Upper lobe of right lung (tissue), 1 donor: ENCODE measurements at regions not wholly inside any gene's neighbourhood (a gene's known extent, or its start where the extent isn't known, plus 50 kb on each side); places are given as distances from the start of the nearest gene placed in this dataset.

Experiments
- ATAC-seq: fragments of 200-7000 bp; cut with Tn5 transposase; one replicate; pipeline ENCODE4 v1.9.1; 2020; ENCODE audit warnings: mild to moderate bottlenecking, moderate library complexity
- DNase-seq: peaks from one replicate; pipeline ENCODE4 v3.0.0-alpha.2; 2020
- H3K27ac ChIP-seq: fragments of 200-600 bp; one replicate; pipeline ENCODE4 v1.8.0; 2022
- H3K27me3 ChIP-seq: fragments of 200-600 bp; one replicate; pipeline ENCODE4 v1.8.0; 2022; ENCODE audit warnings: mild to moderate bottlenecking
- H3K36me3 ChIP-seq: fragments of 200-600 bp; one replicate; pipeline ENCODE4 v1.8.0; 2022
- H3K4me1 ChIP-seq: fragments of 200-600 bp; one replicate; pipeline ENCODE4 v1.8.0; 2022
- H3K4me3 ChIP-seq: fragments of 200-600 bp; one replicate; pipeline ENCODE4 v1.8.0; 2022; ENCODE audit warnings: mild to moderate bottlenecking
- H3K9me3 ChIP-seq: fragments of 200-600 bp; one replicate; pipeline ENCODE4 v1.8.0; 2022
- CTCF ChIP-seq: fragments of 200-600 bp; IDR thresholded peaks from one replicate; pipeline ENCODE4 v1.8.0; 2022; ENCODE audit warnings: antibody characterized with exemption
- intact Hi-C: fragments of 100-400 bp; cut with DNase I; formaldehyde crosslinking; loops from one replicate; pipeline ENCODE4 v1.11.0; 2022
- donor health status: DM: no; HTN: yes; CAD: no; lungs with severe emphysema.

DNA sequence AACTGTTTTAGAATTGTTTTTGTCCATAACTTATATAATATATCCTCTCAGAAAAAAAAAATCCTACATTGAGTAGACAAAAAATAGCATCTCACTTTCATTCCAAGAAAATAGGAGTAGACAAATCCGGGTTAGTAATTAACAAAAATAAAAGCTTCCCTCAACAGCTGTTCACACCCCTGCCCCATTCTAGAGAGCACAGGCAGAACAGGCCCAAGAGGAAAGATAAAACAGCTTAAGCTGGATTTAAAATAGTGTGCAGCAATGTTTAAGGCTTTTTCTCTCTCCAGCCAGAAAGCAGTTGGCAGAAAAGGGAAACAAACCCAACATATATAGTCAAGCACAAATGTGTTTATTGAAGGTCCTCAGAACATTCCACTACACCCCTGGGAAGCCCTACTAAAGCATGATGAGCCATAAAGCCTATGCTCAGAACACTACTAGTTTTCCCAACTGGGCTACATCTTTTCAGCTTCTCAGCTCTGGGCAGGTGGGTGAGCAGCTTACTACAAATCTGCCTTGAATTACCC lies 189.9 kb downstream of the MTERF1 start:
- ATAC-seq (no peak), DNase-seq (no peak)
- Histone ChIP-seq H3K4me1 (no peaks in the 10 kb centered on the region), H3K9me3 (no peaks in the 10 kb centered on the region), H3K27me3 (no peaks in the 10 kb centered on the region), H3K27ac (no peak overlapping the region), H3K36me3 (no peaks in the 10 kb centered on the region), H3K4me3 (no peak overlapping the region)
- intact Hi-C loops: no loop called here
- TF ChIP-seq CTCF: no peak

- ATAC-seq (no peak), DNase-seq (no peak)
- Histone ChIP-seq H3K4me1 (no peaks in the 10 kb centered on the region), H3K36me3 (no peaks in the 10 kb centered on the region), H3K27ac (no peak overlapping the region), H3K4me3 (no peak overlapping the region), H3K27me3 (no peaks in the 10 kb centered on the region), H3K9me3 (no peaks in the 10 kb centered on the region)
- intact Hi-C loops: no loop called here
- no peak for TF ChIP-seq CTCF
Observed at GRCh38 chr7:91691865-91692264, 188.6 kb downstream of the MTERF1 start.

GRCh38 chr7:91692800-91693199 lies 187.7 kb downstream of the MTERF1 start:
- ATAC-seq (no peak), DNase-seq (no peak)
- H3K4me1 ChIP-seq: no peaks in the 10 kb centered on the region
- H3K4me3 ChIP-seq: no peak overlapping the region
- H3K36me3 ChIP-seq: no peaks in the 10 kb centered on the region
- H3K27me3 ChIP-seq: no peaks in the 10 kb centered on the region
- no peak for TF ChIP-seq CTCF
- no peak overlapping the region for H3K27ac ChIP-seq
- no peaks in the 10 kb centered on the region for H3K9me3 ChIP-seq
- intact Hi-C loops: no loop called here

- no peaks in the 10 kb centered on the region for H3K9me3 ChIP-seq
- DNase-seq (no peak), ATAC-seq (no peak)
- H3K27ac ChIP-seq: no peak overlapping the region
- intact Hi-C loops: no loop called here
- no peaks in the 10 kb centered on the region for H3K27me3 ChIP-seq
- H3K36me3 ChIP-seq: no peaks in the 10 kb centered on the region
- no peaks in the 10 kb centered on the region for H3K4me1 ChIP-seq
- no peak overlapping the region for H3K4me3 ChIP-seq
- no peak for TF ChIP-seq CTCF
Observed at GRCh38 chr7:91694351-91694841, 186.1 kb downstream of the MTERF1 start.

DNA sequence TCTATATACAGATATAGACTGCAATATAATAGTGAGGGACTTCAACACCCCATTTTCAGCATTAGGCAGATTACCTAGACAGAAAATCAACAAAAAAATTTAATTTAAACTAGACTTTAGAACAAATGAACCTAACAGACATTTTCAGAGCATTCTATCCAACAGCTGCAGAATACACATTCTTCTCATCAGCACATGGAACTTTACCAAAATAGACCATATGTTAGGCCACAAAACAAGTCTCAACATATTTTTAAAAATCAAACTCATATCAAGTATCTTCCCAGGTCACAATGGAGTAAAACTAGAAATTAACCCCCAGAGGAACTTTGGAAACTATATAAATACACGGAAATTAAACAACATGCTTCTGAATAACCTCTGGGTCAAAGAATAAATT lies 169.6 kb downstream of the MTERF1 start:
- no peak for DNase-seq
- intact Hi-C loops: no loop called here
- Histone ChIP-seq H3K4me1 (no peaks in the 10 kb centered on the region), H3K9me3 (peaks cover 12% of the 10 kb centered on the region), H3K27ac (no peak overlapping the region), H3K36me3 (no peaks in the 10 kb centered on the region), H3K4me3 (no peak overlapping the region), H3K27me3 (no peaks in the 10 kb centered on the region)
- no peak for TF ChIP-seq CTCF
- no peak for ATAC-seq

DNA sequence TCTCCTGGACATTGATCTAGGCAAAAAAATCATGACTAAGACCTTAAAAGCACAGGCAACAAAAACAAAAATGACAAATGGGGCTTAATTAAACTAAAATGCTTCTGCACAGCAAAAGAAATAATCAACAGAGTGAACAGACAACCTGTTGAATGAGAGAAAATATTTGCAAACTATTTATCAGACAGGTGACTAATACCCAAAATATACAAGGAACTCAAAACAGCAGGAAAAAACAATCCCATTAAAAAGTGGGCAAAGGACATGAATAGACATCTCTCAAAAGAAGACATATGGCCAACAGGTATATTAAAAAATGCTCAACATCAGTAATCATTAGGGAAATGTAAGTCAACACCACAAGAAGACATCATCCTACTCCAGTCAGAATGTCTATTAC lies 166.8 kb downstream of the MTERF1 start:
- Histone ChIP-seq H3K4me3 (no peak overlapping the region), H3K4me1 (no peaks in the 10 kb centered on the region), H3K36me3 (no peaks in the 10 kb centered on the region), H3K27me3 (no peaks in the 10 kb centered on the region), H3K9me3 (peaks cover 5% of the 10 kb centered on the region), H3K27ac (no peak overlapping the region)
- ATAC-seq: no peak
- intact Hi-C loops: no loop called here
- DNase-seq: no peak
- no peak for TF ChIP-seq CTCF
